ENCODE measurements at regions not wholly inside any gene's neighbourhood (a gene's known extent, or its start where the extent isn't known, plus 50 kb on each side); places are given as distances from the start of the nearest gene placed in this dataset.

- in situ Hi-C loops (cut with HindIII; ENCODE audit: low pct_ligation_motif_present, low pct_unique_long_range_greater_than_20kb, low sequenced_read_pairs), result no loop called here
- DNase-seq, result no peak
These were observed 997.2 kb upstream of the GHITM start for GRCh38 chr10:83142074-83142563.

DNA sequence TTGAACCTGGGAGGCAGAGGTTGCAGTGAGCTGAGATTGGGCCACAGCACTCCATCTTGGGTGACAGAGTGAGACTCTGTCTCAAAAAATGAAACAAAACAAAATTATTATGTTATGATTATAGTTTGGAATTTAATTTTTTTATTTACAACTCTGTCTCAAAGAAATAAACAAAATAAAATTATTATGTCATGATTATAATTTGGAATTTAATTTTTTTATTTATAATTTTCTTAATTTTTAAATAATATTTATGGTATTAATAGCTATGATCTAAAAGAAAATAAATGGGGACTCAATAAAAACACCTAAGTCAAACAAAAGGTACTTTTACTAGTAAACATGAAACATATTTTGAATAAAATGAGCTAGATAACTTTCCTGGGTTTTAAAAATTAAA lies 994.8 kb upstream of the GHITM start:
- in situ Hi-C loops (cut with HindIII; ENCODE audit: low pct_ligation_motif_present, low pct_unique_long_range_greater_than_20kb, low sequenced_read_pairs), result no loop called here
- no peak for DNase-seq

DNA sequence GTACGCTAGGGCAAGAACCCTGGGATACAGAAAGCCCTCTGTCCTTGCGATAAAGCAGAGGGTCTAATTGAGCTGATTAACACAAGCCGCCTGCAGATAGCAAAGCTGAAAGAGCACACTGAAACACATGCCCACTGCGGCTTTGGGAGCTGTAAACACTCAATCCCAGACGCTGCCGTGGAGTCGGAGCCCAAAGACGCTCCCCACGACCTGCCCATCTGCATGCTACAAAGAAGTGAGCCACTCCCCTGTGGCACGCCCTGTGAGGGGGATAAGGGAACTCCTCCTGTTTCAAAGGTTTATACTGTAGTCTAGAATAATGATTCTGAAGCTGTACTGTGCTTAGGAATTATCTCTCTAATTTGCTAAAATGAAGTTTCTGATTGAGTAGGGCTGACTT lies 985.6 kb upstream of the GHITM start:
- DNase-seq, result no peak
- in situ Hi-C loops (cut with HindIII; ENCODE audit: low pct_ligation_motif_present, low pct_unique_long_range_greater_than_20kb, low sequenced_read_pairs), result no loop called here

GRCh38 chr10:83164156-83164555 lies 975.2 kb upstream of the GHITM start:
- DNase-seq, result no peak
- in situ Hi-C loops (cut with HindIII; ENCODE audit: low pct_ligation_motif_present, low pct_unique_long_range_greater_than_20kb, low sequenced_read_pairs), result no loop called here

DNA sequence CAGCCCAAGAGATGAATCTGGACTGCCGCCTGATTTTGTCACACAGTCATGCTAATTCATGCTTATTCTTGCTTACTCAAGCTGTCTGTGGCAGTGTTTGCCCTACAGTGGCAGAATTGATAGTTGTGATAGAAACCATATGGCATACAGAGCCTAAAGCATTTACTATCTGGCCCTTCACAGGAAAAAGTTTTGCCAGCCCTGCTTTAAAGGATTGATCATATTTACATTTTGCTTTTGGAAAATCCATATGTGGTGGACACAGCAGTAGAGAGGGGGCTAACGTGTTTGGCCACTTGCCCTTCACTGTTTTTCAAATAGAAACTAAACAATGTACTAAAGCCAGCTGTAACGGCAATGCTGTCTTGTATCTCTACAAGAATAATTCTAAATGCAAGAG lies 974.0 kb upstream of the GHITM start:
- DNase-seq, result no peak
- in situ Hi-C loops (cut with HindIII; ENCODE audit: low pct_ligation_motif_present, low pct_unique_long_range_greater_than_20kb, low sequenced_read_pairs), result no loop called here

DNA sequence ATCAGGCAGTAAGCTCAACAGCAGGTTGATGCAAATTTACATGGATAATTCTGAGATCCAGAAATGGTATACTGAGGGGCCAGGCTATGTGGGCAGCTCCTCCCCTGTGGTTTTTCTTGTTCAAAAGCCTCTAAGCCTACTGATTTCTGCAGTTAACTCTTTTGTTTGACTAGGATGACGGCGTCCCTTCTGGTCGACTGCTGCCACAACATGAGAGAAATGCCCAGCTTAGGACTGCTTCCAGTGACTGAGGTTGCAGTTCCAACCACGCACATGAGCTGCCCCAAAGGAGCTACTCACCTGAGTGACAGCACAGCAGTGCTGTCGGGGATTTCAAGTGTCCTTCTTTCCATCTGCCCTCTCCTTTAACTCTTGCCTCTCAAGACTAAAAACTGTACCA lies 973.0 kb upstream of the GHITM start:
- in situ Hi-C loops (cut with HindIII; ENCODE audit: low pct_ligation_motif_present, low pct_unique_long_range_greater_than_20kb, low sequenced_read_pairs), result no loop called here
- DNase-seq, result no peak

- DNase-seq, result no peak
- in situ Hi-C loops (cut with HindIII; ENCODE audit: low pct_ligation_motif_present, low pct_unique_long_range_greater_than_20kb, low sequenced_read_pairs), result no loop called here
These were observed 972.2 kb upstream of the GHITM start for GRCh38 chr10:83167081-83167480.

- in situ Hi-C loops (cut with HindIII; ENCODE audit: low pct_ligation_motif_present, low pct_unique_long_range_greater_than_20kb, low sequenced_read_pairs), result no loop called here
- DNase-seq, result no peak
These were observed 962.4 kb upstream of the GHITM start for GRCh38 chr10:83176901-83177300.

- no peak for DNase-seq
- in situ Hi-C loops (cut with HindIII; ENCODE audit: low pct_ligation_motif_present, low pct_unique_long_range_greater_than_20kb, low sequenced_read_pairs), result no loop called here
These were observed 960.8 kb upstream of the GHITM start for GRCh38 chr10:83178526-83178925.

DNA sequence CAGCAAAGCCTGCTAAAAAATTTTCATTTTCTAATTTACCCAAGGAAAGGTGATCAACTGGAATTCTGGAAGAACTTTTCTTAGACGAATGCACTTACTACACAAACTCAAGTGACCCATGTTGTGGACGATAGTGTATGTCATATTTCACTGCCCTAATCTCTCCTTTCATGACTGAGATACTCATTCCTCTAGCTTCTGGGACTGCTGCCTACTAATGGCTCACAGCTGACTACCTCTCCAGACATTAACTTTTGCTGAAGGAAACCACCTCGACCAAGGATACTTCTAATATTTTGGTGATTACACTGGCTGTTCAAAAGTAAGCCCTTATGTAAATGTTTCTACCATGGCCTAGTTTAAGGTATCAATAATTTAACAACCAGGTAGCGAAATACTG lies 959.9 kb upstream of the GHITM start:
- in situ Hi-C loops (cut with HindIII; ENCODE audit: low pct_ligation_motif_present, low pct_unique_long_range_greater_than_20kb, low sequenced_read_pairs), result no loop called here
- DNase-seq, result no peak

- in situ Hi-C loops (cut with HindIII; ENCODE audit: low pct_ligation_motif_present, low pct_unique_long_range_greater_than_20kb, low sequenced_read_pairs), result no loop called here
- no peak for DNase-seq
These were observed 957.2 kb upstream of the GHITM start for GRCh38 chr10:83182076-83182475.

DNA sequence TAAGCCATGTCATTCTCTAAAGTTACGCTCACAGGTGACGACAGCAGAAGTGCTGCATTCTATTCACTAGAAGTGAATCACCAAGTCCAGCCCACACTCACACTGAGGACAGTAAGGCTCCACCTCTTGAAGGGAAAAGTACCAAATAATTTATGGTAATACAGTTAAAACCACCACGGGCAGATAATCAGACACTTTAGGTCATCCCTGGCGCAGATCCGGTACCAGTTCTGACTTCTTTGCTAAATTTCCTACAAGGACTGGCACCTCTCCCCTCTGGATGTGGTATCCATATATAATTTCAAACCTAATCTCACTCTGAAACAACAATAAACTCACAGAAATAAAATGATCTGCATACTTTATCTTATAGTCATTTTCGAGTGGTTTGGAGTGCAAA lies 954.7 kb upstream of the GHITM start:
- DNase-seq, result no peak
- in situ Hi-C loops (cut with HindIII; ENCODE audit: low pct_ligation_motif_present, low pct_unique_long_range_greater_than_20kb, low sequenced_read_pairs), result no loop called here

DNA sequence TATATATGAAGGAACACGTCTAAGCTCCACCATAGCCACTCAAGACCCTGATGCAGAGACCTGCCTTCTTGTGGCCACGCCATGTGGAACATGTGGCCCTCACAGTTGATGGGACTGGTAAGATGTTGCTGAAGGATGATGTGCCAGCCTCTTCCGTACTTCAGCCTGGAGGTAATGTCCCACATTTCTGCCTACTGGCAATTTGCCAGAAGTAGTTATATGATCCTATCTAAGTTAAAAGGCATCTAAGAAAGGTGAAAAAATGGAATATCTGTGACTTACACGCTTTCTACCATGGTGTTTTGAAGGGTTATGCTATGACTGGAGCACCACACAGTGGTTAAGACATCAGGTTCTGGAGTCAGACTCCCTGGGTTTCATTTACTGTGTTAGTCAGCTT lies 948.7 kb upstream of the GHITM start:
- no peak for DNase-seq
- in situ Hi-C loops (cut with HindIII; ENCODE audit: low pct_ligation_motif_present, low pct_unique_long_range_greater_than_20kb, low sequenced_read_pairs), result no loop called here

GRCh38 chr10:83193026-83193425 lies 946.3 kb upstream of the GHITM start:
- in situ Hi-C loops (cut with HindIII; ENCODE audit: low pct_ligation_motif_present, low pct_unique_long_range_greater_than_20kb, low sequenced_read_pairs), result no loop called here

GRCh38 chr10:83195021-83195420 lies 944.3 kb upstream of the GHITM start:
- DNase-seq, result no peak
- in situ Hi-C loops (cut with HindIII; ENCODE audit: low pct_ligation_motif_present, low pct_unique_long_range_greater_than_20kb, low sequenced_read_pairs), result no loop called here

More at GRCh38 chr10:83193026-83193425, 946.3 kb upstream of the GHITM start:
- no peak for DNase-seq

DNA sequence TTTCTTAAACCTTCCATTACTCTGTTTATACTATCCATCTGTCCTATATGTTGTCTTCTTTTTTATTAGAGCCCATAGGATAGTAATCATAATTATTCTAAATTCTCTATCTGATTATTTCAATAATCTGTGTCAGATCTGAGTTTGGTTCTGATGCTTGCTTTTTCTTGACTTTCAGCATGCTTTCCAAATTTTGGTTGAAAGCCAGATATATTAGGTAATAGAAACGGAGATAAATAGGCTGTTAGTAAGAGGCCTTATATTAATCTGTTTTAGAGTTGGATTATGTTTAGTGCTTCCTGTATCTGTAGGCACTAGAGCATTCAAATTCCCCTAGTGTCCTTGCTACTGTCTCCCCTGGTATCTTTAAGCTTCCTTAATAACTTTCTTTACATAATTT lies 939.9 kb upstream of the GHITM start:
- in situ Hi-C loops (cut with HindIII; ENCODE audit: low pct_ligation_motif_present, low pct_unique_long_range_greater_than_20kb, low sequenced_read_pairs), result no loop called here
- DNase-seq, result no peak

GRCh38 chr10:83205861-83206260 lies 933.4 kb upstream of the GHITM start:
- no peak for DNase-seq
- in situ Hi-C loops (cut with HindIII; ENCODE audit: low pct_ligation_motif_present, low pct_unique_long_range_greater_than_20kb, low sequenced_read_pairs), result no loop called here

DNA sequence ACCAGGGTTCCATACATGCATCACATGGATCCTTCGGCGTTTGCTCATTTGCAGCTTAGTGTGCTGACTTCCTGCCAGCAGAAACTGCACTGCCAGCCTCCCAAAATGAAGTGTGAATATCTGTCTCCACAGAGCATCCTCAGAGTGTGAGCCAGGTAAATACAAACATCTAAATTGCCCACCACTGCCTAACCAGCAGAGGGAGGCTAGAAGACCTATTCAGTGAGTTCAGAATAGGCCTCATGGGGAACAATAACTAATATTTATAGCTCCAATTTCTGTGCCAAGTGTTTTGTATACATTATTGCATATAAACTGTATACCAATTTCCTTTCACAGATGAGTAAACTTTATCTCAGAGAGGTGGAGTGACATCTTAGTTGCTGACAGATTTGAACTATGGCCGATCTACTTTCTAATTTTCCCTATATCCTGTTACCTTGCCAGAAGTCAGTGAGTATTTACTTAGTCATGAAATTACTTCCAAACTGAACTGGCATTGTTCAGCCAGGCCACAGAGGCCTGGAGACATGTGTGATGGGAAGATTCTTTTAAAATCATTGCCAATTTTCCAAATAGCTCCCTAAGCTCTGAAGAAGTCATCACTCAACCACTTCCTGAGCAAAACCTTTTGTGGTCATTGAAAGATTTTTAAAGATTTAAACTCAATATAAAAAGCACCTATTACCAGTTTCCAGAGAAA lies 926.5 kb upstream of the GHITM start:
- no peak for DNase-seq
- in situ Hi-C loops (cut with HindIII; ENCODE audit: low pct_ligation_motif_present, low pct_unique_long_range_greater_than_20kb, low sequenced_read_pairs), result no loop called here

- DNase-seq, result no peak
- in situ Hi-C loops (cut with HindIII; ENCODE audit: low pct_ligation_motif_present, low pct_unique_long_range_greater_than_20kb, low sequenced_read_pairs), result no loop called here
These were observed 925.2 kb upstream of the GHITM start for GRCh38 chr10:83214136-83214535.

GRCh38 chr10:83218205-83218604 lies 921.1 kb upstream of the GHITM start:
- in situ Hi-C loops (cut with HindIII; ENCODE audit: low pct_ligation_motif_present, low pct_unique_long_range_greater_than_20kb, low sequenced_read_pairs), result no loop called here
- DNase-seq, result no peak

GRCh38 chr10:83222300-83222699 lies 917.0 kb upstream of the GHITM start:
- in situ Hi-C loops (cut with HindIII; ENCODE audit: low pct_ligation_motif_present, low pct_unique_long_range_greater_than_20kb, low sequenced_read_pairs), result no loop called here
- DNase-seq, result no peak
